Fibroblast of the conjunctiva (primary cell): ENCODE measurements at regions not wholly inside any gene's neighbourhood (a gene's known extent, or its start where the extent isn't known, plus 50 kb on each side); places are given as distances from the start of the nearest gene placed in this dataset.

Experiments
- DNase-seq: peaks from one replicate; pipeline ENCODE4 v3.0.0-alpha.2; 2010; ENCODE audit warnings: low read depth

GRCh38 chr3:168292296-168292695, 196.6 kb upstream of the GOLIM4 start:
- DNase-seq, result no peak

- DNase-seq, result no peak
Observed at GRCh38 chr3:168289471-168290008, 193.8 kb upstream of the GOLIM4 start.

DNA sequence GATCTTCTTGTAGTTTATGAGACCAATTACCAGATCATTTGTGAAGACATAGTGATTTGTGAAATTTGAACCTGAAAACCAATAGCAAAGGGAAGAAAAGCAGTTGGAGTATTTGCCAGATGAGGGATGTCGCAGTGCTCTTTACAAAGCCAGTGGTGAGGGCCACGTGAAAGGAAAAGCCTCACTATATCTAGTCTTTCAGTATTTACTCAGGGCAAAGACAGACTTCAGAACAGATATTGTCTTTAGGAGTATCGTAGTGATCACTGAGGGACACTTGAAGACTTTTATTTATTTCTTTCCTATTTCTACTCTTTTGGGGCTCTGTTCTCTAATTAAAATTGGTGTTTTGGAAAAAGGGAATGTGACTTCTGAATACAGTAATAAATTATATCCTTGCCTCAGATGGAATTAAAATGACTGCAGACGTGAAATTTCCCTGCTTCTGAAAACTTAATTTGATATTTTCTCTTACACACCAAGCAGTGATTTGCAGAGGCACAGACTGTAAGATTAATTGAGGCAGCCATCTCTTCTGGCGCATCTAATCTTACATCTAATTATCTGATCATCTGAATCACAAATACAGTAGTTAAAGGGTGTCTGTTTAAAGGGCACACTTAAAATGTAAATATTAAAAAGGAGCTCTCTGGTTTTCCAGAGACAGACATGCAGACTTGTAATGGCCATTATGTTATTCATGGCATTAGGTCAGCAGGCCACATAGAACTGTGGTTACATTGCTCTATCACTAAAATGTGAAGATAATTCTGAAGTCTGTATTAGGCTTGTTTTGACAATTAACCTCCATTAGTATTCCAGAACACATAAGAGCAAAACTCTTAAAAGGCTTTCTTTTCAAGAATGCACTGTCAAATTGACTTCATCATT, 193.0 kb upstream of the GOLIM4 start:
- DNase-seq, result no peak

DNA sequence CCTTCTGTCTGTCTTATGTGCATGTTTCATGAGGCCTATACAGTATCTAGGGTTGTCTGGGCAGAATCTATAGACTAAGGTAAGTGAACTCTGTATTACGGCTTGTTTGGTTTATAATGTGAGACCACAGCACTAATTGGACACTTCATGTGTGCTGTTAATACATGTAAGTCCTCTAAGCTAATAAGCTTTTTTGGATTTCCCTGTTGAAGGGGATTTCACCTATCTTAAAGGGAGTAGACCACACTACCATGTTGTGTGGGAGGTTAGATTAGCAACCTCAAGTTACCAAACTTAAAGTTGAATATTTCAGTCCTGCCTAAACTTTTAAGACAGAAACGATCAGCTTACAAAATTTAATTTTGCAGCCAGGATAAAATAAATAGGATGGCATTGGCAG, 189.8 kb upstream of the GOLIM4 start:
- no peak for DNase-seq

DNA sequence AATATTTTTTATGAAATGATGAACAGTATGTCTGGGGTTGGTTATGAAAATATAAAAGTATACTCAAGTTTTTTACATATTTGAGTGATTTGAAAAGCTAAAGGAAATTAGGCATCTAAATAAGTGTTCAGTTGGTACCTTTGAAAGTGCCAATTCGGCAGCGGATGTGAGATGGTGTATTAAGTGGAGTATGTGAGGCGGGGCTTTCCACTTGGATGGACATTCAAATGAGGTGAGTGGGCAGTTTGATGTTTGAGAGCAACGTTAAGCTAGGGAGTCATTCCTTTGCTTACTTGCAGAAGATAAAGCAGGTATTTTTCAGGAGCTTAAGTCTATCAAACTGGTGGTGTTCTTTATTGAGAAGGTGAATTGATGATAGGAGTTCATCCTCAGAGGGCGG, 189.0 kb upstream of the GOLIM4 start:
- DNase-seq, result no peak

DNA sequence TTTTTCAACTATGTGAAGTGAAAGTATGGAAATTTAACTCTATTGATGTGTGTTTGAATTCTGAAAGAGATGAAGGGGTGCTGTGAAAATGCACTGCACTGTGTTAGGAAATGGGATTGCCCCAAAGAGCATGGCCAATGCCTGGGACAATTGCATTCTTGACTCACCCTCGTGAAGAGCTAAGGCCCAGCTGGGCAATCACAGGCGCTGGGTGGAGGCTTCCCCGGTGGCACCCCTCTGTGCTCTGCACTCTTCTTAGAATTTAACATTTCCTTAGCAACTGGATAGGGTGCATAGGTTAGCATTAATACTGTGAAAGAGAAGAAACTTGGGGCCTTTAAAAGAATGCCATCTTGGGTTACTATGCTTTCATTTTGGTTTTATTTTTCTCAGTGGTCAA, 179.9 kb upstream of the GOLIM4 start:
- DNase-seq, result no peak

DNA sequence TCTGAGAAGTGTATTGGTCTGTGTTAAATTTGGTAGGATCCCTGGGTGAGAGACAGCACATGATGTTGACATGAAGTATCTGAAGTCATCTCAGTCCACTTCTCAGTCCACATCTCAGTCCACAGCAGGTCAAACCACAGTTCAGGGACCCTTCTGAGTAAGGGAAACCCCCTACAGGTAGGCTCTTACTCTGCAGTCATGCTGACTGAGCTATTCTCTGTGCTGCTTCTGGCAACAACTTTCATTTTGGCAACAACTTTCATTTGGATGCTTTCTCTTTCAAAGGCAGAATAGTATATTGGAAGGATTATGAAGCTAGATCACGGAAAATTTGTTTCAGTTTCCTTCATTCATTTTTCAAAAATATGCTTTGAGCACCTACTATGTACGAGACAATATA, 178.2 kb upstream of the GOLIM4 start:
- no peak for DNase-seq

DNA sequence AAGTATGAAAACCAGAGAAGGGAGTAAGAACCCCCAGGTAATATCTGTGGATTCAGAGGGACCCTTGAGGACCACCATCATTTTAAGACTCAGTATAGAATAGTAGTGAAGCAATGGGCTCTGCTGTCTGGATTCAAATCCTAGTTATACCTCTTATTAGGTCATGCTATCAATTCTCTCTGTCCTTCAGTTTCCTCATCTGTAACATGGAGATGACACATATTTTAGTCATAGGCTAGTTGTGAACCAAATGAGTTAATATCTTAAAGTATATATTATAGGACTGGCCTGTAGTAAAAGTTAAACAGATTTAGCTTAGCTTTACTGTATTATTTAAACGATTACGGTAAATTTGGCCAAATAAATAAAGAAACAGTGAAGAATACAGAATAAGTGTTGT, 177.3 kb upstream of the GOLIM4 start:
- DNase-seq, result no peak

GRCh38 chr3:168272343-168272985, 176.7 kb upstream of the GOLIM4 start:
- DNase-seq, result no peak

GRCh38 chr3:168271932-168272331, 176.2 kb upstream of the GOLIM4 start:
- no peak for DNase-seq

DNA sequence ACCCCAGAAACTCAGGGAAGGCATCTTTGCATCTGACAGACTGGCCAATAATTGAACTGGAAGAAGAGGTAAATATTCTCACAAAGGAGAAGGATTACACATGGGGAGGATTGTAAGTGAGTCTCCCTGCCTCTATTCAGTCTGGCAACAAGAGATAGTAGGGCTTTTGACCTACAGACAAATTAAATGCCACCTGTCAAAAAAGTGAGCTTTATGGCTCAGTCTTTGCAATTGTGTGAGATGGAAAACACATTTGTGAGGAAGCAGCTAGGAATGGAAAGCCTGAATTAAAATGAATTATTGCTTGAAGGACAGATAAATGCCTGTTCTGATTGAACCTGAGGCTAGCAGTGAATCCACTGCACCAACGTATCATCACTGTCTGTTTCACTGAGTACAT, 173.3 kb upstream of the GOLIM4 start:
- no peak for DNase-seq

GRCh38 chr3:168267179-168267578, 171.5 kb upstream of the GOLIM4 start:
- no peak for DNase-seq

- DNase-seq, result no peak
Observed at GRCh38 chr3:168266335-168266734, 170.6 kb upstream of the GOLIM4 start.

GRCh38 chr3:168262887-168263286, 167.2 kb upstream of the GOLIM4 start:
- DNase-seq, result no peak

DNA sequence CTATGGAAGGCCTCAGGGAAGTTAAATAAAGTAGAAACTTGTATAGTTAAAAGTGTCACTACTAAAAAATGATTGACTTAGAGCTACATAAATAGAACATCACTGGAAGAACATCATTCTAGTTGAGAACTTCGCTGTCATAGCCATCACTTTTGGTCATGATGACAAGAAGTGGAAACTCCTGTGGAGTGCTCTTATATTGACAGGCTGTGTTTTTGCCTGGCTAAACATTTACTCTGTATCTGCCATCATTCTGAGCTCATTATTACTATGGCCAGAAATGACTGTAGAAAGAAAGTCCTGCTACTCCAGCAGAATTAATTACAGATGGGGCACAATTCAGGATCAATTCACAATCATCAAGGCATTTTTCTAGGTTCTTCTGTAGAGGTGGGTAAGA, 165.1 kb upstream of the GOLIM4 start:
- DNase-seq, result no peak

GRCh38 chr3:168251371-168251770, 155.6 kb upstream of the GOLIM4 start:
- DNase-seq, result no peak

DNA sequence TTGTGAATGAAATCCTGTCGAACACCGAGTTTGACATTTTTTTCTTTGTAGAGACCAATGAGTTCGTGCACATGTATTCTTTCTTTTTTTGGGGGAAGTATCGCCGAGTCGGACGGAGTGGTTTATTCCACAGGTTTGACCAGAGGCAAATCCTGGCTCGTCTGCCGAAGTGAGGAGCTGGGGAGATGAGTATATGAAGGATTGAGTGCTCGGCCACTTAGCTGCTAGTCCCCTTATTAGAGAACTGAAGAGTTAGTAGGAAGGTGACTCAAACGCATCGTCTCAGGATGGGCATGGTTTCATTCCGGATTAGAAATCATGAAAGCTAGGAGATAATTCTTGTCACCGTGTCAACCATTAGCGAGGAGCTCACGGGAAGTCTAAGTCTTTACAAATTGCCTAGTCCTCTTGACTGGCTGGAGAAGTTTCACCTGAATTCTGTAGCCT, 154.7 kb upstream of the GOLIM4 start:
- DNase-seq, result no peak

DNA sequence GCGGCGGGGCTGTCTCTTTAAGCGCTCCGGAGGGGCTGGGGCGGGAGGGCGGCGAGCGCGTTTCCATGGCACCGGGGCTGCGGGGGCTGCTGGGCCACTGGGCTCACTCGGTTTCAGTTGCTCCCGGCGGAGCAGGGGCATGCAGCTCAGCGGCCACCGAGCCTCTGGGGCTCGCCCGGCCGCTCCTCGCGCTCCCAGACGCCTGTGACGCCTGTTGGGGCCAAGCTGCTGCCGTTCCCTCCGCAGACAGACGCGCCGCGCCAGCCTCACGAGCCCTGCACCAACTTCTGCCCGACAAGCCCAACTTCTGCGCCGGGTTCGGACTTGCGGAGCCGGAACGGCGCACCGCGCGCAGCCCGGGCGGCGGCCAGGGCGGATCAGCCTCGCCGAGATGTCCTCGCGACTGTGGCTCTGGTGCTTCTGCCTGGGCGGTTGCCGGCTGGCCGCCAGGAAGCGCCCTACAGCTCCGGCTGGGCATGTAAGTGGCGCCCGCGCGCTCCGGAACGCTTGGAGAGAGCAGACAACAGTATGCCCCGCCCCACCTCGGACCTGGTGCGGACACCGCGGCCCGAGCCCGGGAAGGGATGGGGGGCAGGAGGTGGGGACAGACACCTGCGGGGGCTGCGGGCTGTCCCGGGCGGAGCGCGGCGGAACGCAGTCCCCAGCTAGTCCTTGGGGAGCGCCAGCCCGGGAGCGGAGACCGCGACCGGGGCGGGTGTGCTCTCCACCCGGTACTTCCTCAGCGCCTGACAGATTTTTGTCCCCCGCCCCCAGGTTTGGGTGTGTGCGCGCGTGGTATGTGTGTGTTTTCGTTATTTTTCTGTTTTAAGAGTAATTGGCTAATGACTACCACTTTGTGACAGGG, 154.1 kb upstream of the GOLIM4 start:
- peak; percentile 30 for DNase-seq

- DNase-seq, result no peak
Observed at GRCh38 chr3:168249205-168249549, 153.5 kb upstream of the GOLIM4 start.

- no peak for DNase-seq
Observed at GRCh38 chr3:168248383-168249204, 152.9 kb upstream of the GOLIM4 start.

DNA sequence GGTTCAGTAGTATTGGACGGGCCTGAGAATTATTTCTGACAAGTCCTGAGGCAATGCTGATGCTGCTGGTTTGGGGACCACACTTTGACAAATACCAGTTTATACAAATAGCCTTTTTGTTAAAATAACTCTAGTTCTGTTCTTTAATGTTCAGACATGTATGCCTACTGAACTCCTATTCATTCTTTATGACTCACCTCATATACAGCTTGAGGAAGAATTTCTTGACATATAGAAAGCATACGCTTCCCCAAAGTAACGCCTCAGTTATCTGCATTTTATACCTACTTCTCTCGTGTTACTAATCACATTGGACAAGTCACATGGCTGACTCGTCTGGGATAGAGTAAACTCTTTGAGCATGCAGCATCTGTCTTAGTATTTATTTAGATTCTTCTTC, 145.4 kb upstream of the GOLIM4 start:
- no peak for DNase-seq

- DNase-seq, result no peak
Observed at GRCh38 chr3:168239287-168239686, 143.6 kb upstream of the GOLIM4 start.
